ENCODE measurements at regions not wholly inside any gene's neighbourhood (a gene's known extent, or its start where the extent isn't known, plus 50 kb on each side); places are given as distances from the start of the nearest gene placed in this dataset.
"Not testable (repeated sequence)": the region's sequence is repeated elsewhere in the genome, so short reads cannot be mapped to it uniquely, and the experiment has no call there.

DNA sequence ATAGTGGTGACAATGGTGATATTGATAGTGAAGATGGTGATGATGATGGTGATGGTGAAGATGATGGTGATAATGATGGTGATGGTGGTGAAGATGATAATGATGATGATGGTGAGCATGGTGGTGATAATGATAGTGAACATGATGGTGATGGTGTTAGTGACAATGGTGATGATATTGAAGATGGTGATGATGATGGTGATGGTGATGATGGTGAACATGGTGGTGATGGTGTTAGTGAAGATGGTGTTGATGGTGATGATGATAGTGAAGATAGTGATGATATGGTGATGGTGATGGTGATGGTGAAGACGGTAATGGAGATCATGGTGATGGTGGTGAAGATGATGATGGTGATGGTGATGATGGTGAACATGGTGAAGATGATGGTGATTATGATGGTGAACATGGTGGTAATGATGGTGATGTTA lies 259.2 kb downstream of the MATN1 start:
- DNase-seq (ENCODE audit: low spot score): no peak

DNA sequence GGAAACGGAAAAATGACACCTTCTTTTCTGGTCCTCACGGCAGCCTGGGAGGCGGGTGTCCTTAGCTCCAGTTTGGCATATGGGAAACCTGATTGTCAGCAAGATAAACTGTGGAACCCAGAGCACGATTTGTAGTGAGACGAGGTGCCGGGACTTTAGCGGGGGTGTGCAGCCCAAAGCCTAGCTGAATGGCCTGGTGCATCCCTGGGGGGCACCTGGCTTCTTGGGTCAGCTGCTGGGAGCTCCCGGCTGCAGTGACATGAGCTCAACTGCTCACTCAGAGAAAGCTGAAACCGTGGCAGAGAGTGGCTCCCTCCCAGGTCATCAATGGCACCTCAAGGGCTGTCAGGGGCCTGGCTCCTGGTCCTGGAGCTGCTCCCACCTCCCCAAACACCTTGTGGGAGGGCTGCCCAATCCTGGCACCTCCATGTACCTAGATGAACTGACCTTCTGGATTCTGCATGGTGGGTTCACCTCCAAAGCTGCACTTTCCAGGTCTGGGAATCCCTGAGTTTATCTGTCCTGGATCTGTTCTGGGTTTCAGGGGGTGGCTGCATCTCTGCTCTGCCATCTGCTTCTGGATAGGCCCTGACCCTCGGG lies 260.5 kb downstream of the MATN1 start:
- DNase-seq (ENCODE audit: low spot score) (no peak), FAIRE-seq (no peak)

More for the DNA sequence above, 259.2 kb downstream of the MATN1 start:
- no peak for FAIRE-seq

DNA sequence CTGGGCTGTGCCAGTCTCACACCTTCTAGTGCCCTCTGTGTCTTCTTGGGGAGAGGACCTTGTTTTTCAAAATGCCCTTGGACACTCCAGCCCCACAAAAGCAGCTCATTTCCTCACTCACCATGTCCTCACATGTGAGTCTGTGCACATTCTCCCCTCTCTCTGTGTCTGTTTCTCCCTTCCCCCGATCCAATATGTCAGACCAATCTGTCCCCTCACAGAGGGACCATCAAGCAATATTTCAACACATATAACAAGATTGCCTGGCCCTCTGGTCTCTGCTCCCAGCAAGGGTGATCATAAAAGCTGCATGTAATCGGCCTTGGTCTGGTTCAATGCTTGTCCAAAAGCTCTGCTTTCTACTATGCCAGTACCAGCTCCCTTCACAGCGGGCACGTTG lies 261.2 kb downstream of the MATN1 start:
- DNase-seq (ENCODE audit: low spot score): no peak
- no peak for FAIRE-seq

DNA sequence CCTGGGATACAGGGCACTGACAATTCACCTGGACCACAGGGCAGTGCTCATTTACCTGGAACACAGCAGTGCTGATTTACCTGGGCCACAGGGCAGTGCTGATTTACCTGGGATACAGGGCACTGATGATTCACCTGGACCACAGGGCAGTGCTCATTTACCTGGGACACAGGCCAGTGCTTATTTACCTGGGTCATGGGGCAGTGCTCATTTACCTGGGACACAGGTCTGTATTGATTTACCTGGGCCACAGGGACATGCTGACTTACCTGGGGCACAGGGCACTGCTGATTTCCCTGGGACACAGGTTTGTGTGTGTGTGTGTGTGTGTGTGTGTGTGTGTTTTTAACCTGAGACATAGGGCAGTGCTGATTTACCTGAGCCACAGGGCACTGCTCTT lies 261.7 kb downstream of the MATN1 start:
- DNase-seq (ENCODE audit: low spot score) (no peak), FAIRE-seq (no peak)

DNA sequence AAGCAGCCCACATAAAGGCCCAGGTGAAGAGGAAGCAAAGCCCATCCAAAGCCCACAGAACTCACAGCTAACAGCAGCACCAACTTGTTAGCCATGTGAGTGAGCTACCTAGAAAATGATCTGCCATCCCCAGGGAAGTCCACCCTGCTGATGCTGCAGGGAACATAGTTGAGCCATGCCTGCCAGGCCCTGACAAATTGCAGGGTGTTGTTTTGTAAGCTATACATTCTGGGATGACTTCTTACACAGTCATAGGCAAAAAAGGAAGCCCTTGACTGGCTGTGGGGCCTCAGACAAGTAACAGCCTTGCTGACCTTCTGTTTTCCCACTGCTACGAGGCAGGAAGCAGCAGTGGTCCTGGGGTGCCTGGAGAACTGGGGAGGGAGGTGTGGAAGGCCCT lies 262.7 kb downstream of the MATN1 start:
- DNase-seq (ENCODE audit: low spot score) (no peak), FAIRE-seq (no peak)

DNA sequence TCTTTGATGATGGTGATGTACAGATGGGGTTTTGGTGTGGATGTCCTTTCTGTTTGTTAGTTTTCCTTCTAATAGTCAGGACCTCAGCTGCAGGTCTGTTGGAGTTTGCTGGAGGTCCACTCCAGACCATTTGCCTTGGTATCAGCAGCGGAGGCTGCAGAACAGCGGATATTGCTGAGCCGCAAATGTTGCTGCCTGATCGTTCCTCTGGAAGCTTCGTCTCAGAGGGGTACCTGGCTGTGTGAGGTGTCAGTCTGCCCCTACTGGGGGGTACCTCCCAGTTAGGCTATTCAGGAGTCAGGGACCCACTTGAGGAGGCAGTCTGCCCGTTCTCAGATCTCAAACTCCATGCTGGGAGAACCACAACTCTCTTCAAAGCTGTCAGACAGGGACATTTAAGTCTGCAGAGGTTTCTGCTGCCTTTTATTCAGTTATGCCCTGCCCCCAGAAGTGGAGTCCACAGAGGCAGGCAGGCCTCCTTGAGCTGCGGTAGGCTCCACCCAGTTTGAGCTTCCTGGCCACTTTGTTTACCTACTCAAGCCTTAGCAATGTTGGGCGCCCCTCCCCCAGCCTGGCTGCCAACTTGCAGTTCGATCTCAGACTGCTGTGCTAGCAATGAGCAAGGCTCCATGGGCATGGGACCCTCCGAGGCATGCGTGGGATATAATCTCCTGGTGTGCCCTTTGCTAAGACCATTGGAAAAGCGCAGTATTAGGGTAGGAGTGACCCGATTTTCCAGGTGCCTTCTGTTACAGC lies 264.5 kb downstream of the MATN1 start:
- FAIRE-seq; DNase-seq (ENCODE audit: low spot score): not testable (repeated sequence)

DNA sequence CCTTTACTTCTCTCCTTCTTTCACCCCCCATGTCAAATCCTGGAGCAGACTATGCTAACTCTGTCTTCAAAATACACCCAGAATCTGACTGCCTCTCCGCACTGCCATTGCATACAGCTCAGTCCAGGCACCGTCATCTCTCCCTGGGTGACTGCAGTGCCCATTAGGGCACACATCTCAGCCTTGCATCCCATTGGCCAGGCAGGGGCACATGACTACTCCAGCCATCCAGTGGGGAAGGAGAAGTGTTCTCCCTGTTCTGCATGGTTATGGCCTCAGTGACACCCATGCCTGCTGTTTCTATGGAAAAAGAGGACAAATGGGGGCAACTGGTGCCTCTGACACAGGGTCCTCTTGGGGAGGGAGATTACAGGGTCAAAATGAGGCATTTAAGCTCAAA lies 270.5 kb downstream of the MATN1 start:
- DNase-seq (ENCODE audit: low spot score) (no peak), FAIRE-seq (no peak)

DNA sequence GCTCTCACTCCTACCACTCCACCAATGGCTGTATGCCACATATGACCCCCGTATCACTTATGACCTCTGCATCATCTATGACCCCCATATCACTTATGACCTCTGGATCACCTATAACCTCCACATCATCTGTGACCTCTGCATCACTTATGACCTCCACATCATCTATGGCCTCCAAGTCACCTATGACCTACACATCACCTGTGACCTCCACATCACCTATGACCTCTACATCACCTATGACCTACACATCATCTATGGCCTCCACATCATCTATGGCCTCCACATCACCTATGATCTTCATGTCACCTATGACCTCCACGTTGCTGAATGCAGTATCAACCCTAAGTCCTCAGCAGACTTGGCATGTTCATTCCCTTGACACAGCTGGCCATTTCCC lies 271.2 kb downstream of the MATN1 start:
- FAIRE-seq: no peak

DNA sequence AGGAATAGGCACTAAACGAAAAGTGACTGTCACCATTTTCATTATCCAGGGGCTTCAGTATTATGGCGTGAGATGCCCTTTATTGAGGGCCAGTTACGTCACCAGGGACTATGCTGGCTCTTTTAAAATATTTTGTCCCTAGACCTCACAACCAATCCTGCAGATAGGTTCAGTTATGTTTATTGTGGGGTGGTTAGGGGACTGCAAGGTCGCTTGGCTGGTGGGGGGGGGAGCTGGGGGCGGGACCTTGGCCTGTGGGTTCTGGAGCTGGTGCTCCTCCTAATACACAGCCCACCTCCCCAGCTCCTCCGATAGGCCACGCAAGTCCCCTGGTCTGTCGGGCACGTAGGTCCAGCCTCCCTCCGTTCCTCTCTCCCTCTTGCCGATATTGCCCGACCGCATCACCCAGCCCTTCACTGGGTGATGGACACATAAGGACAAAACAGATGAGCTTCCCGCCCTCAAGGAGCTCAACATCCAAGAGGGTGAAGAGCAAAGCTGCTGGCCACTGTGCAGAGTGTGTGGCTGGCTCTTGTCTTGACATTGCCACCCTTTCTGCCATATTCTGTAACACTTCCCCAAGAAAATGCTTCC lies 271.8 kb downstream of the MATN1 start:
- FAIRE-seq (no peak), DNase-seq (ENCODE audit: low spot score) (no peak)

More for the DNA sequence above, 271.2 kb downstream of the MATN1 start:
- no peak for DNase-seq (ENCODE audit: low spot score)

DNA sequence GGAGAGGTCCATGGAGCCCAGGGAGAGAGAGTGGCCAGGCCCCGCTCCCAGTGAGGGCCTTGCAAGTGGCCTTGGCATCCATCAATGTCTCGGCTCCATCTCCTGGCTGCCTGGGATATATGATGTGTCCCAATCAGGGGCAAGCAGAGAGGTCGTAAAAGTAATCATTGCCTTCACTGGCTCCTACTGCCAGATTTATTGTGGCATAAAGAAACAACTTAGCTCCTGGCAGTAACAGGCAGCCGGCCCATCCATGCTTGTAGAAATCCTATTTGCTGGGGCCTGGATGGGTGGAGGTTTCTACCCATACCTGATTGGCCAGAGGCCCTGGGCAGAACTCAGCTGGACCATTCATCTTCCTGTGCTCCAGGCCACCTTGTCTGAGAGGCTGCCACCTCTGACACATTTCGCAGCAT lies 272.6 kb downstream of the MATN1 start:
- DNase-seq (ENCODE audit: low spot score): no peak
- FAIRE-seq: no peak

DNA sequence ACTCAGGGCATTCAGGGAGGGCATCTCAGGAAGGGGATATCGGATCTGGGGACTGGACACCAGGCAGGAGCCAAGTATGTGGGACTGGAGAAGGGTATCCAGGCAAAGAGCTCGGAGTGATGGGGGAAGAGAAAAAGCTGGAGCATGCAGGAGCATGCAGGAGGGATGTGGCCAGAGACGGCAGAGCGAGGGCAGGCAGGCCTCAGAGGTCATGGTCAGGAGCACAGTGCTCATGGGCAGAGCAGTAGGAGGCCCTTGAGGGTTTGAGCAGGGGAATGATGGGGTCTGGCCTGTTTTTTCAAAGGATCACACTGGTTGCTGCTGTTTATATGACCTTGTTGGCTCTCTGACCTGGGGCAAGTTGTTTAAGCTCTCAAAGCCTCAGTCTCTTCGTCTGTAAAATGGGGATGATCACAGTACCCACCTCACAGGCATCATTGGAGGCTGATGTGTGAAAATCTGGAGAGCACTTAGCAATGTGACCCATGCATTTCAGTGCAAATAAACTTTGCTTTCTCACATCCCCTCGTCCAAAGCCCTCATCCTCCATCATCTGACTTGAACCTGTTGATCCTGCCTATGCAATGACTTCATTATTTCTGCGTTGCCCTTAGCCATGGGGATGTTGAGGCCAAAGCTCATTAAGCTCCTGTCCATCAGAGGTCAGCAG lies 273.1 kb downstream of the MATN1 start:
- DNase-seq (ENCODE audit: low spot score): no peak
- no peak for FAIRE-seq

DNA sequence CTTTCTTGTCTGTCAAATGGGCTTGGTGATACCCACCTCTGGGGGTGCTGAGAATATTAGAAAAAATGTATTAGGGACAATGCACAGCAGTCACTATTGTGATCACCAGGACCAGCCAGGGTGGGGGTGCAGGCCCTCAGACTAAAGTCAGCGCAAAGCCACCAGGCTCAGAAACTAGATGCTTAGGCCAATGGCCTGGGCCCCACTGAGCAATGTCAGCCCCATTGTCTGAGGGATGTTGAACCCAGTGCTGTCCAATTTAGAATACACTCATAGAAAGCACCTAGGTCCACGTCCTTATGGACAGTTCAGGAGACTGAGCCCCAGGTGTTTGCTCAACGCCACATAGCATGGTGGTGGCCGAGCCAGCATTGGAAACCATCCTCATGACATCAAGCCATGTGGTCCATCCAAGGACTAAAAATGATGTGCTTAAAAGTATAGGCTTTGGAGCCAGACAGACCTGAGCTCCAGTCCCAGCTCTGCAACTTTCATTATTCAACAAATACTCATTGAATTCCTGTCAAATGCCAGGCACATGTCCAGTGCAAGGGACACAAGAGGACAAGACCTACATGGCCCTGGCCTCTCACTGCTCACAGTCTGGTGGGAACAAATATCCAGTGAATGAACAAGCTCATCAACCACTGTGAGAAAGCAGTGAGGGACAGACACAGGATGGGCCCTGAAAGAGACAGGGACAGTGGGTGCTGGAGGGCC lies 273.8 kb downstream of the MATN1 start:
- DNase-seq (ENCODE audit: low spot score) (no peak), FAIRE-seq (no peak)

DNA sequence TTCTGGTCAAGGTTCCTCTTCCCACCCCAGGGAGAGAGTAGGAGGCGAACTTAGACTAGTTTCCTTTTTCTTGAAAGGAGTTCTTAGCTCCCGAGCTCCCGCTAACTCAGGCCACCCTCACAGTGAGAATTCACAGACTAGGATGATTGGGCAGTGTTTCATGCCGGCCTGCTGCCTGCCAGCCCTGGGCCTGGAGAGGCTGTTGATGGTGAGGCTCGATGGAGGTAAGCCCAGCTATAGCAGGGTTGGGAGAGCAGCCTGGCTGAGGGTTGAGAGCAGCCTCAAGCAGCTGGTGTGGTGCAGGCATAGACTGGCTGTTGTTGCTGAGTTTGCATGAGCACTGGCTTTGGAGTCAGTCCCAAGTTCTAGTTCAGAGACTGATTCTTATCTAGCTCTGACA lies 274.4 kb downstream of the MATN1 start:
- FAIRE-seq (no peak), DNase-seq (ENCODE audit: low spot score) (no peak)

DNA sequence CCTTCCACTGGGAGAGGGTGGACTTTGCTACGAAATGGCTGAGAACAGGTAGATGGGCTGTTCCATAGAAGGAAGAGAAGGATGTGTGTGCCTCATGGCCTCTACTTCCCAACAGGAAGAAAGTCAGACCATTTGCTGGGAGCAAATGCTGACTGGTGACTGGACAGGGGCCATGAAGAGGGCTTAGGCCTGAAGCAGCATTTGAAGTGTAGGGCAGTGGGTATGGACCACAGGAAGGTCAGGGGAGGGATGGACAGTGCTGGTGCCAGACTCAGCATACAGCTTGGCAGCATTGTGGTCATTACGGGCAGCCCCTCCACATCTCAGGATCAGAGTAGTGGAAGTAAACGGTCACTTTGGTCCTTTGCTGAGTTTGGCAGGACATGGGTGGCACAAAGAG lies 275.7 kb downstream of the MATN1 start:
- DNase-seq (ENCODE audit: low spot score) (no peak), FAIRE-seq (no peak)

DNA sequence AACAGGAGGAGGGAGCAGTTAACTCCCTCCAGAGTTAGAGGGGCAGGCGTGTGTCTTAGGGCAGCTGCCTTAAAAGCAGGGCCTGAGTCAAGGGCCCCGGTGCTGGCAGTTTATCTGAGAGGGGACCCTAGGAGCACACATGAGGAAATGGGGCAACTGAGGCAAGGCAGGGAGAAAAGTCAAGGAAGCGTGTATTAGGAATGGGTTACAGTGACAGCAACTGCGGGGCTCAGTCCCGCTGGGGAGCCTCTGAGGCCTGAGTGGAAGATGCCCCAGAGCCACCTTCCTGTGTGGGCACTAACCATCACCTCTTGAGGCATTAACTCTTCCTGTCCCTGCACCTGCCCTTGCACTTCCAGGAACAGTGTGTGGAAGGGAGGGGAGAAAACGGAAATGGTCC lies 276.3 kb downstream of the MATN1 start:
- FAIRE-seq: no peak
- no peak for DNase-seq (ENCODE audit: low spot score)

DNA sequence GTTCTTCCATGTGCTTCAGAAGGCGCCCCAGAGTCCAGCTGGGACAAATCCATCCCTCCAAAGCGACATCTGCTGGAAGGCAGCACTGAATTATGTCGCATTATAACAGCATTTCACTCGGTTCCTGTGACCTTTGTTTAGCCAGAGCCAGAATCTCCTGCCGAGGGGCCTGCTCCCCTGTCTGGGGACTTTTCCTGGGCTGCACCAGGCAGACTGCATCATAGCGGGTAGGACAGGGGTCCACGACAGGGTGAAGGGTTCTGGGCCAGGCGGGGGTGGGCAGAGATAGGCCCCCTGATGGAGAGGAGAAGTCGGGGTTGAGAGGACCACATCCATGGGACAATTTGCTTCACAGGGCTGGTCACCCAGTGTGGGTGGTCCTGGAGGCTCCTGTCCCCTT lies 276.9 kb downstream of the MATN1 start:
- no peak for FAIRE-seq
- no peak for DNase-seq (ENCODE audit: low spot score)

DNA sequence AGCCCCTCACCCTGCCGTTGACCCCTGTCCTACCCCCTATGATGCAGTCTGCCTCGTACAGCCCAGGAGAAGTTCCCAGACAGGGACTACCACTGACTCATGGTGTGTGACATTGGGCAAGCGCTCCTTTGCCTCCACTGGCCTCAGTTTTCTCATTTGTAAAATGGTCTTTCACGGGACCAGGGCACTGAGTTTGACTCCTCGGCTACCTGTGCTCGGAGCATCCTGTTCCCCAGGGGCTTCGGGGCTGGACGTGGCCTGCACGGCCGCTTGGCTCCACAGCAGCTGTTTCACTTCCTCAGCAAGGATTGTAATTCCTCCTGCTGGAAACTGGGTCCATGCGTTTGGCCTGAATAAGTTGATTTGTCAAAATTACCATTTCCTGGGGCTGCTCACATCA lies 277.3 kb downstream of the MATN1 start:
- no peak for DNase-seq (ENCODE audit: low spot score)

DNA sequence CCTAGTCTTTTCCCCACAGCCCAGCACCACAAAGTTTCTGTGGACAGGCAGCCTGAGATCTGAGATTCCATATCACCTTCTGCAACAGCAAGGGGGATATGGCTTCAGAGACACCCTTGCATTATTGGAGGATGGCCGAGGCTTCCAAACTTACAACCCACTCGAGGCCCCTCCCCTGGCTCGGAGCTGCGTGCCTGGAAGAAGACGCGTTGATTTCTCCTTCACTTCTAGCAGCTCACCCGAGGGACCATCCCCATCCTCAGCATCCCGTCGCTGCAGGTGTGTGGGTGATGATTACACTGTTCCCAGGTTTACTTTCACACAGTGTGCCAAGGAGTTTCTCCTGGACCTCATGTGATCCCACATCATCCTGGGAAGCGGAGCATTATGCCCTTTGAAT lies 277.9 kb downstream of the MATN1 start:
- FAIRE-seq (no peak), DNase-seq (ENCODE audit: low spot score) (no peak)

More for the DNA sequence above, 277.3 kb downstream of the MATN1 start:
- no peak for FAIRE-seq

DNA sequence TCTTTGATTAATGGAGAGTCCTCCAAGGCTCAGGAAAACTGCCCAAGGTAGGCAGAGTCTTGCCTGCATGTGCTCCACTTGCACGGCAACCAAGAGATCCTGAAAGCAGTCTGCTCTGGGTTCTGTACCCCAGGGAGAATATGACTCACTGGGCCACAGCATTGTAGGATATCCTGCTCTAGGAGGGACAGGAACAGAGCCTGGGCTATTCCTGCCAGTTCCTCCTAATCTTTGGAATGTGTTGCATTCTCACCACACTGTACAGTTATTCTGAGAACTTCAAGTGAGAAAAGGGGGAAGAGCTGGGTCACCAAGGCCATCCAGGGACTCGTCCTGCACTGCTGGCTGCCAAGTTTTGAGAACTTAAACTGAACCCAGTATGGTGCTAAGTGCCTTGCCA lies 278.5 kb downstream of the MATN1 start:
- DNase-seq (ENCODE audit: low spot score) (peak; percentile 18), FAIRE-seq (no peak)

DNA sequence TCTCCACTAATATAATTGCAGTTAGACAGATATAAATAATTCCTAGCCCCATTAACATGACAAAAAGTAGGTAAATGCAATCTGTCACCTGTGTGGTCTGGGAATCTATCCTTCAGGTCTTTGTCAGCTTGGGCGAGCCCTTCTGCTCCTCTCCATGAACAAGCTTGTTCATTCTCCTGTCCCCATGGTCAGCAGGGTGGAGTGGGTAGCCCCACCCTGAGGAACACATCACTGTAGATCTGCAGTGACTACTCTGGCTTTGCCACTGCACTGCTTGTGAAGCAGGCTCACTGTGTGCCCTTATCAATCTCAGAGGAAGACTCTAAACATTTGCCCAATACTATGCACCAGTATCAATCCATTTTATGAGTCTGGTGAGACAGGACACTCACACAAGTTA lies 279.0 kb downstream of the MATN1 start:
- no peak for DNase-seq (ENCODE audit: low spot score)
- no peak for FAIRE-seq

DNA sequence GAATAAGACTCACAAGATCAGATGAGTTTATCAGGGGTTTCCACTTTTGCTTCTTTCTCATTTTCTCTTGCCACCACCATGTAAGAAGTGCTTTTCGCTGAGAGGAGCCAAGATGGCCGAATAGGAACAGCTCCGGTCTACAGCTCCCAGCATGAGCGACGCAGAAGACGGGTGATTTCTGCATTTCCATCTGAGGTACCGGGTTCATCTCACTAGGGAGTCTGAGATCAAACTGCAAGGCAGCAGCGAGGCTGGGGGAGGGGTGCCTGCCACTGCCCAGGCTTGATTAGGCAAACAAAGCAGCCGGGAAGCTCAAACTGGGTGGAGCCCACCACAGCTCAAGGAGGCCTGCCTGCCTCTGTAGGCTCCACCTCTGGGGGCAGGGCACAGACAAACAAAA lies 285.1 kb downstream of the MATN1 start:
- FAIRE-seq; DNase-seq (ENCODE audit: low spot score): not testable (repeated sequence)

All from RCC 7860 (cell line).